Tibial nerve (tissue), 4 donors: ENCODE measurements at regions not wholly inside any gene's neighbourhood (a gene's known extent, or its start where the extent isn't known, plus 50 kb on each side); places are given as distances from the start of the nearest gene placed in this dataset.

Source experiments
- DNase-seq, 2 donors: peaks; one replicate each; pipeline ENCODE4 v3.0.0-alpha.2; 2019; ENCODE audit warnings: low spot score in 2 of 2
- H3K27ac ChIP-seq, 4 donors: fragments of 200-600 bp; sonication (generic) in 3 of 4; one replicate each; pipeline ENCODE4 v1.5.1; 2017 to 2019; ENCODE audit warnings: mild to moderate bottlenecking in 1 of 4
- H3K27me3 ChIP-seq, 2 donors: fragments of 200-600 bp; sonication (generic) in 1 of 2; one replicate each; pipeline versions ENCODE4 v1.5.1 to v1.6.0; 2017 to 2019
- H3K36me3 ChIP-seq, 3 donors: fragments of 200-600 bp; sonication (generic); one replicate each; pipeline ENCODE4 v1.5.1; 2018 to 2019
- H3K4me1 ChIP-seq, 4 donors: fragments of 200-600 bp; sonication (generic) in 3 of 4; one replicate each; pipeline ENCODE4 v1.5.1; 2017 to 2019
- H3K4me3 ChIP-seq, 4 donors: fragments of 200-600 bp; sonication (generic) in 3 of 4; one replicate each; pipeline ENCODE4 v1.5.1; 2017 to 2019; ENCODE audit warnings: mild to moderate bottlenecking in 1 of 4, moderate library complexity in 1 of 4
- H3K9me3 ChIP-seq, 4 donors: fragments of 200-600 bp; sonication (generic) in 3 of 4; one replicate each; pipeline ENCODE4 v1.5.1; 2017 to 2019
- EP300 ChIP-seq, 2 donors: sonication (generic); formaldehyde crosslinking; IDR thresholded peaks; one replicate each; pipeline ENCODE4 v1.6.1; 2017; ENCODE audit warnings: antibody characterized with exemption in 2 of 2, mild to moderate bottlenecking in 1 of 2
- POLR2A ChIP-seq, 2 donors: fragments of 450-650 bp; IDR thresholded peaks; one replicate each; pipeline ENCODE4 v1.6.1; 2017; ENCODE audit warnings: antibody characterized with exemption in 2 of 2, mild to moderate bottlenecking in 2 of 2, moderate library complexity in 2 of 2
- WGBS, 2 donors: methylation state at CpG; one replicate each; pipeline ENCODE4 v1.1.5; 2018; 5-methylcytosine and 5-hydroxymethylcytosine counted together
- TF ChIP-seq, protein P1 (sequence below), 5 experiments: fragments of 200-600 bp in 3 of 5; fragments of 450-650 bp in 2 of 5; sonication (generic) in 3 of 5; IDR thresholded peaks; one replicate each; pipeline ENCODE4 v1.5.1; 2016 to 2019; ENCODE audit warnings: antibody characterized with exemption in 5 of 5, mild to moderate bottlenecking in 3 of 5, moderate library complexity in 2 of 5

DNA sequence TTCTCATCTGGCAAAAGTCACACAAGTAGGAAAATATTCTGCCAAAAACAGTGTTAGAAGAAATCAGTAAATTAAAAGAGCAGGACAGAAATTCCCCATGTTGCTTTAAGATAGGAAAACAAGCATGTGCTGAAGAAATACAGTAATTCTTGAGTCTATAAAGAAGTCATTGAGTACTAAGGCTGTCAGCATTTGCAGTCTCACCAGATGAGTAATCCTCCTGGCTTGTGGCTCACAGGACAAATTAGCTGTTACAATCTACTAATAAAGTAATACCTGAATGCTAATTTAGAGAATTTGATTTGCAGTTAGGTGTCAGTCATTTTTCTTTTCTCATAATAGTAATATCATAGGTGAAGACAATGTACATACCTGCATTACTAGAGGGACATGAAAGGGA is 1158.9 kb upstream of the CELF2 start:
- TF ChIP-seq, protein P1, sequence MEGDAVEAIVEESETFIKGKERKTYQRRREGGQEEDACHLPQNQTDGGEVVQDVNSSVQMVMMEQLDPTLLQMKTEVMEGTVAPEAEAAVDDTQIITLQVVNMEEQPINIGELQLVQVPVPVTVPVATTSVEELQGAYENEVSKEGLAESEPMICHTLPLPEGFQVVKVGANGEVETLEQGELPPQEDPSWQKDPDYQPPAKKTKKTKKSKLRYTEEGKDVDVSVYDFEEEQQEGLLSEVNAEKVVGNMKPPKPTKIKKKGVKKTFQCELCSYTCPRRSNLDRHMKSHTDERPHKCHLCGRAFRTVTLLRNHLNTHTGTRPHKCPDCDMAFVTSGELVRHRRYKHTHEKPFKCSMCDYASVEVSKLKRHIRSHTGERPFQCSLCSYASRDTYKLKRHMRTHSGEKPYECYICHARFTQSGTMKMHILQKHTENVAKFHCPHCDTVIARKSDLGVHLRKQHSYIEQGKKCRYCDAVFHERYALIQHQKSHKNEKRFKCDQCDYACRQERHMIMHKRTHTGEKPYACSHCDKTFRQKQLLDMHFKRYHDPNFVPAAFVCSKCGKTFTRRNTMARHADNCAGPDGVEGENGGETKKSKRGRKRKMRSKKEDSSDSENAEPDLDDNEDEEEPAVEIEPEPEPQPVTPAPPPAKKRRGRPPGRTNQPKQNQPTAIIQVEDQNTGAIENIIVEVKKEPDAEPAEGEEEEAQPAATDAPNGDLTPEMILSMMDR (IDR thresholded peaks at IDR 0.05), result no peak
- TF ChIP-seq EP300 (IDR thresholded peaks at IDR 0.05) (no peak), POLR2A (IDR thresholded peaks at IDR 0.05) (no peak)
- Histone ChIP-seq H3K27me3 (no peaks in the 10 kb centered on the region), H3K9me3 (no peaks in the 10 kb centered on the region), H3K4me1 (no peaks in the 10 kb centered on the region), H3K36me3 (no peaks in the 10 kb centered on the region), H3K4me3 (no peak overlapping the region), H3K27ac (no peak overlapping the region)
- DNase-seq, result no peak

DNA sequence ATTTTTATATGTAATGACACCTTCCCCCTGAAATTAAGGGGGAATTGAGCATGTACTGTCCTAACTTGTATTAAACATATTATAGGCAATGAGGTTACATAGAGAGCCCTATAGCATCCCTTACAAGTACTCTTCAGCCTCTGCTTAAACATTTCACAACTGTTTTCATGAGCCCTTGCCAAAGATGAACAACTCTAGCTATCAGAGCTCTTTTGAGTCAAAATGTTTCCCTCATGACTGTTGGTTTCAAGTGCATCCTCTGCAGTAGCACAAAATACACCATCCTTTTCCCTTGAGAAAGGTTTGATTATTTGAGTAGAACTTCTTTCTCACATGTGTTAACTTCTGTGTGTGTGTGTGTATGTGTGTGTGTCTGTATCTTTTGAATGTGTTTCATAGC is 1157.6 kb upstream of the CELF2 start:
- Histone ChIP-seq H3K4me3 (no peak overlapping the region), H3K36me3 (no peaks in the 10 kb centered on the region), H3K9me3 (no peaks in the 10 kb centered on the region), H3K27me3 (no peaks in the 10 kb centered on the region), H3K4me1 (no peaks in the 10 kb centered on the region), H3K27ac (no peak overlapping the region)
- DNase-seq, result no peak
- TF ChIP-seq, protein P1 (IDR thresholded peaks at IDR 0.05), result no peak
- no peak for TF ChIP-seq EP300 (IDR thresholded peaks at IDR 0.05)
- no peak for TF ChIP-seq POLR2A (IDR thresholded peaks at IDR 0.05)

DNA sequence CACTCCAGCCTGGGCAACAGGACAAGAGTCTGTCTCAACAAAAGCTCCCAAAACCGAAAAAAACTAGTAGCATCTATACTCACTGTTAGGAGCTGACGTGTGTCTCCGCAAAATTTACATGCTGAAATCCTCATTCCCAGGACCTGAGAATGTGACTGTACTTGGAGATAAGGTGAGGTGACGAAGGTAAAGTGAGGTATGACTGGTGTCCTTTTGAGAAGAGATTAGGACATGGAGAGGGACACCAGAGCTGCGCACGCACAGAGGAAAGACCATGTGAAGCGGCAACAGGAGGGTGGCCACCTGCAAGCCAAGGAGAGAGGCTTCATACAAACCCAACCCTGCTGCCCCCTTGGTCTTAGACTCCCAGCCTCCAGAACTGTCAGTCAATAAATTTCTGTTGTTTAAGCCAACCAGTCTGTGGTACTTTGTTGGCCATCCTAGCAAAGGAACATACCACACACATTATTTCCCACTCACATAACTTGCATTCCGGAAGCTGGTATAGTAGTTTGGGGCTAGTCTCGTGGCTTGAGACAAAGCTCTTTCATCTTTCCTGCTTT is 1154.0 kb upstream of the CELF2 start:
- Histone ChIP-seq H3K4me1 (no peaks in the 10 kb centered on the region), H3K27me3 (no peaks in the 10 kb centered on the region), H3K4me3 (no peak overlapping the region), H3K9me3 (no peaks in the 10 kb centered on the region), H3K36me3 (no peaks in the 10 kb centered on the region), H3K27ac (no peak overlapping the region)
- no peak for TF ChIP-seq EP300 (IDR thresholded peaks at IDR 0.05)
- TF ChIP-seq, protein P1 (IDR thresholded peaks at IDR 0.05), result no peak
- TF ChIP-seq POLR2A (IDR thresholded peaks at IDR 0.05), result no peak
- DNase-seq, result no peak
- WGBS, 2 donors, result 92 to 94% methylated on average over 9 of the region's 9 CpGs

DNA sequence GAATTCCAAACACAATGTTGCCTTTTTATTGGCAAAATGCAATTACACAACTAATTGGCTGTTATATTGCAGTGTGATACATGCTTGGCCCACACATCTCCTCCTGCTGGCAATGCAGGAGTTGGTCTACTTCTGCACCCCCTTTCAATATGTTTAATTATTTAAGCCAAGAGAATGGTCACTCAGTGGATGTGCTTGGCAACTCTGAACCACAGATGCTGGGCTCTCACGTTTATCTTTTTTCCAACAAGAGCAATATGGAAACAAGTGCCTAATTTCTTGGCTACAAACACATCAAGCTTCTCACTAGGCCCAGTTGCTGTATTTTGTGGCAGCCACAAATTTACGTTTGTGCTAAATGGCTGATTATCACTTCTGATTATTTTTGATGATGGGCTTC is 1149.2 kb upstream of the CELF2 start:
- Histone ChIP-seq H3K36me3 (no peaks in the 10 kb centered on the region), H3K4me1 (no peaks in the 10 kb centered on the region), H3K27ac (no peak overlapping the region), H3K4me3 (no peak overlapping the region), H3K27me3 (no peaks in the 10 kb centered on the region), H3K9me3 (no peaks in the 10 kb centered on the region)
- no peak for TF ChIP-seq POLR2A (IDR thresholded peaks at IDR 0.05)
- 83 to 93% methylated on average over 2 of the region's 2 CpGs for WGBS, 2 donors
- no peak for DNase-seq

DNA sequence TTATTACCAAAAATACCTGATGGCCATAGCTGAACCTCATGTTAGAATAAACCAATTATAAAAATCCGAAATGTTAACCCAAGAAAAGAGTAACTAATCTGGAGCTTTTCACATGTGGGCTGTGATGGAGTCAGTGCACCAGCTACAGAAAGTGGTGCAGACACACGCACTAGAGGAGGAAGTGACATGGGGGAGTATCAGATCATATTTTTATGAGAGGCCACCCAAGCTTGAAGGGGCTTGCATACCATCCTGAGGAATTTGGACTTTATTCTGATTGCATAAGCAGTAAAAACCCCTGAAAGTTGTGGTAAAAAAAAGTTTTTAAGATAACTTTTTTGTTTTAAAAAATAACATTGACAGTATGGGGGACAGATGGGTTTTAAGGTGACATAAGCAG is 1148.5 kb upstream of the CELF2 start:
- no peaks in the 10 kb centered on the region for H3K36me3 ChIP-seq
- H3K9me3 ChIP-seq, result no peaks in the 10 kb centered on the region
- H3K27ac ChIP-seq, result no peak overlapping the region
- H3K4me3 ChIP-seq, result no peak overlapping the region
- H3K27me3 ChIP-seq, result no peaks in the 10 kb centered on the region
- no peak for DNase-seq
- TF ChIP-seq, protein P1 (IDR thresholded peaks at IDR 0.05), result no peak
- no peak for TF ChIP-seq EP300 (IDR thresholded peaks at IDR 0.05)
- TF ChIP-seq POLR2A (IDR thresholded peaks at IDR 0.05), result no peak
- H3K4me1 ChIP-seq, result no peaks in the 10 kb centered on the region
- WGBS, 2 donors, result 80 to 86% methylated on average over 2 of the region's 2 CpGs

DNA sequence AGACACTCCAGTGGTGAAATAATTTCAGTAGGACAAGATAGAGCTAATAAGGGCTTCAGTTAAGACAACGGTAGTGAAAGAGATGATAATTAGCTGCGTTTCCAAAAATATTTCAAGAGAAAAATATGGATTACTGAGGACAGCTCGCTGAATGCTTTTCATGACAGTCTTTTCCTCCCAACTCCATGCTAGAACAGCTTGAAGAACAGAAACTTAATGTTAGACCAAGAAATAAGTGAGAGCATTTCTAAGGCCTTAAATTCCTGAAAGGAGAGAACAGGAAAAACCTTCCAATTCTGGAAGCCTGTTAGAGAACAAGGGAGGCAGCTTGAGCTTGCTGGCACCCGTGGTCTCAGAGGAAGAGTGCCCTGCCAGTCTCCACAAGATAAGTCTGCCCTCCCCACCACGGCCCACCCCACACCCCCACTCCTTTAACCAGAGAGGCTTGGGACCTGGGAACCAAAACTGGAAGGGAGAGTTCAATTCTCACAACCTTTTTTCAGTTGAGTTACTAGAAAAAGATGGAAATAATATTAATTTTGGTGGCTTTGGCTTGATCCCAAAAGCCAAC is 1148.0 kb upstream of the CELF2 start:
- no peaks in the 10 kb centered on the region for H3K36me3 ChIP-seq

More for the DNA sequence above, 1148.0 kb upstream of the CELF2 start:
- Histone ChIP-seq H3K4me3 (no peak overlapping the region), H3K27me3 (no peaks in the 10 kb centered on the region), H3K27ac (no peak overlapping the region), H3K4me1 (no peaks in the 10 kb centered on the region), H3K9me3 (no peaks in the 10 kb centered on the region)
- TF ChIP-seq POLR2A (IDR thresholded peaks at IDR 0.05), result no peak
- TF ChIP-seq, protein P1 (IDR thresholded peaks at IDR 0.05), result no peak
- no peak for TF ChIP-seq EP300 (IDR thresholded peaks at IDR 0.05)
- no peak for DNase-seq
- 43 to 55% methylated on average over 5 of the region's 5 CpGs for WGBS, 2 donors
